PFSK-1 (cell line): ENCODE measurements at regions not wholly inside any gene's neighbourhood (a gene's known extent, or its start where the extent isn't known, plus 50 kb on each side); places are given as distances from the start of the nearest gene placed in this dataset.

Experiments used
- FOXP2 ChIP-seq: optimal IDR thresholded peaks from 2 replicates; pipeline ENCODE3; 2011; ENCODE audit warnings: borderline replicate concordance, control low read depth, inconsistent platforms; ENCODE audit not compliant: insufficient read depth; ENCODE audit errors: extremely low read length, extremely low read depth
- POLR2AphosphoS5 ChIP-seq: IDR thresholded peaks from 2 replicates; pipeline ENCODE4 v1.6.1; 2012; ENCODE audit warnings: low read depth, mild to moderate bottlenecking, control low read depth, low read length, moderate library complexity
- SIN3A ChIP-seq: IDR thresholded peaks from 2 replicates; pipeline ENCODE4 v1.6.1; 2012; ENCODE audit warnings: mild to moderate bottlenecking, low read length, moderate library complexity, borderline replicate concordance; ENCODE audit not compliant: insufficient read depth
- TAF1 ChIP-seq: IDR thresholded peaks from 2 replicates; pipeline ENCODE4 v1.6.1; 2012; ENCODE audit warnings: low read length, control low read depth, borderline replicate concordance; ENCODE audit not compliant: insufficient read depth
- TF ChIP-seq, protein P1 (sequence below), 2 experiments: IDR thresholded peaks; 2 replicates each; pipeline versions ENCODE4 v1.6.1 to v1.8.0; 2011 to 2012; ENCODE audit warnings: low read depth in 2 of 2, low read length in 2 of 2, control low read depth in 1 of 2, inconsistent platforms in 1 of 2, mild to moderate bottlenecking in 1 of 2, moderate library complexity in 1 of 2; ENCODE audit not compliant: insufficient read depth in 1 of 2

DNA sequence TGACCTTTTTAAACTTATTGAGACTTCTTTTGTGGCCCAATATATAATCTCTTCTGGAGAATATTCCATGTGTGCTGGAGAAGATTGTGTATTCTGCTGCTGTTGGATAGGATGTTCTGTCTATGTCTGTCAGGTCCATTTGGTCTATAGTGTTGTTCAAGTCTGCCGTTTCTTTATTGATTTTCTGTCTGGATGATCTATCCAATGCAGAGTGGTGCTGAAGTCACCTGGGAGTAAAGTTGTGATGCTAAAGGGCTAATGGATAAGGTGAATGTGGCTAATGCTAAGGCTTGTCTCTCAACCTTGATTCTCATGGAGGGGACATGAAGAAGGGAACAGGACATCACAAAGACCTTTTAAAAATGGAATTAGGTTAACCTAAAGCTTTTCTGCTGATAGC lies 72.0 kb upstream of the AP1S2 start:
- TF ChIP-seq FOXP2 (no peak), SIN3A (no peak)
- TF ChIP-seq, protein P1, sequence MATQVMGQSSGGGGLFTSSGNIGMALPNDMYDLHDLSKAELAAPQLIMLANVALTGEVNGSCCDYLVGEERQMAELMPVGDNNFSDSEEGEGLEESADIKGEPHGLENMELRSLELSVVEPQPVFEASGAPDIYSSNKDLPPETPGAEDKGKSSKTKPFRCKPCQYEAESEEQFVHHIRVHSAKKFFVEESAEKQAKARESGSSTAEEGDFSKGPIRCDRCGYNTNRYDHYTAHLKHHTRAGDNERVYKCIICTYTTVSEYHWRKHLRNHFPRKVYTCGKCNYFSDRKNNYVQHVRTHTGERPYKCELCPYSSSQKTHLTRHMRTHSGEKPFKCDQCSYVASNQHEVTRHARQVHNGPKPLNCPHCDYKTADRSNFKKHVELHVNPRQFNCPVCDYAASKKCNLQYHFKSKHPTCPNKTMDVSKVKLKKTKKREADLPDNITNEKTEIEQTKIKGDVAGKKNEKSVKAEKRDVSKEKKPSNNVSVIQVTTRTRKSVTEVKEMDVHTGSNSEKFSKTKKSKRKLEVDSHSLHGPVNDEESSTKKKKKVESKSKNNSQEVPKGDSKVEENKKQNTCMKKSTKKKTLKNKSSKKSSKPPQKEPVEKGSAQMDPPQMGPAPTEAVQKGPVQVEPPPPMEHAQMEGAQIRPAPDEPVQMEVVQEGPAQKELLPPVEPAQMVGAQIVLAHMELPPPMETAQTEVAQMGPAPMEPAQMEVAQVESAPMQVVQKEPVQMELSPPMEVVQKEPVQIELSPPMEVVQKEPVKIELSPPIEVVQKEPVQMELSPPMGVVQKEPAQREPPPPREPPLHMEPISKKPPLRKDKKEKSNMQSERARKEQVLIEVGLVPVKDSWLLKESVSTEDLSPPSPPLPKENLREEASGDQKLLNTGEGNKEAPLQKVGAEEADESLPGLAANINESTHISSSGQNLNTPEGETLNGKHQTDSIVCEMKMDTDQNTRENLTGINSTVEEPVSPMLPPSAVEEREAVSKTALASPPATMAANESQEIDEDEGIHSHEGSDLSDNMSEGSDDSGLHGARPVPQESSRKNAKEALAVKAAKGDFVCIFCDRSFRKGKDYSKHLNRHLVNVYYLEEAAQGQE (IDR thresholded peaks at IDR 0.05; ENCODE audit: insufficient read depth in 1 of 2, low read depth in 2 of 2, low read length in 2 of 2): 0 out of 4 replicates have a peak, but pooled peaks of 1 of the 2 experiments have one; percentile 42

DNA sequence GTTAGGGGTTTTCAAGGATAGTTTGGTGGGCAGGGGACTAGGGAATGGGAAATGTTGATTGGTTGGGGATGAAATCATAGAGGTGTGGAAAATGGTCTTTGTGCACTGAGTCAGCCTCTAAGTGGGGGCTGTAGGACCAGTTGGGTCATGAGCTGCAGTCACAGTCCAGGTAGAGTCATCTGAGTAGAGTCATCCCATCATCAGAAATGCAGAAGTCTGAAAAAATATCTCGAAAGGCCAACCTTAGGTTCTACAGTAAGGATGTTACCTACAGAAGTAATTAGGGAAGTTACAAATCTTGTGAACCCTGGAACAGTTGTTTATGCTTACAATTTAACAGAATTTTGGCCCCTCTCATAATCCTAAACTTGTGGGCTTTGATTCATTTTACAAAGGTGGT lies 63.4 kb upstream of the AP1S2 start:
- TF ChIP-seq FOXP2: no peak
- no peak for TF ChIP-seq TAF1
- TF ChIP-seq SIN3A: no peak
- no peak for TF ChIP-seq POLR2AphosphoS5
- TF ChIP-seq, protein P1 (IDR thresholded peaks at IDR 0.05; ENCODE audit: insufficient read depth in 1 of 2, low read depth in 2 of 2, low read length in 2 of 2): no peak

DNA sequence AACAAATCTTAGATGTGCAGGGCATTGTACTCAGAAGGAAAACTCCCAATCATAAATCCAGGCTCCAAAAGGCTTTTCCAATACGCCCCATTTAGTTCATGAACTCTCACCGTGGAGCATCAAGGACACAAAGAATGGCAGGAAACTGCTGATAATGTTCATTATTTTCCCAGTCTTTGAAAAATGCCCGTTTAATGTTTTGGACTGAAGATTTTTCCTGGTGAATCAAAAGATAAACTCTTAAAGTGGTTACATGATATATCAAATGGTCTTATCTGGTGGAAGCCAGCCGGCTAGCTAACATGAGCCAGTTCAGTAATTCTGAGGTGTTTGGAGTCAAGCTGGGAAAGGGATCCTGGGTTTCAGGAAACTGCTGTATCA lies 62.1 kb upstream of the AP1S2 start:
- no peak for TF ChIP-seq POLR2AphosphoS5
- TF ChIP-seq, protein P1 (IDR thresholded peaks at IDR 0.05; ENCODE audit: insufficient read depth in 1 of 2, low read depth in 2 of 2, low read length in 2 of 2): no peak
- TF ChIP-seq FOXP2: no peak
- TF ChIP-seq SIN3A: no peak
- TF ChIP-seq TAF1: no peak

DNA sequence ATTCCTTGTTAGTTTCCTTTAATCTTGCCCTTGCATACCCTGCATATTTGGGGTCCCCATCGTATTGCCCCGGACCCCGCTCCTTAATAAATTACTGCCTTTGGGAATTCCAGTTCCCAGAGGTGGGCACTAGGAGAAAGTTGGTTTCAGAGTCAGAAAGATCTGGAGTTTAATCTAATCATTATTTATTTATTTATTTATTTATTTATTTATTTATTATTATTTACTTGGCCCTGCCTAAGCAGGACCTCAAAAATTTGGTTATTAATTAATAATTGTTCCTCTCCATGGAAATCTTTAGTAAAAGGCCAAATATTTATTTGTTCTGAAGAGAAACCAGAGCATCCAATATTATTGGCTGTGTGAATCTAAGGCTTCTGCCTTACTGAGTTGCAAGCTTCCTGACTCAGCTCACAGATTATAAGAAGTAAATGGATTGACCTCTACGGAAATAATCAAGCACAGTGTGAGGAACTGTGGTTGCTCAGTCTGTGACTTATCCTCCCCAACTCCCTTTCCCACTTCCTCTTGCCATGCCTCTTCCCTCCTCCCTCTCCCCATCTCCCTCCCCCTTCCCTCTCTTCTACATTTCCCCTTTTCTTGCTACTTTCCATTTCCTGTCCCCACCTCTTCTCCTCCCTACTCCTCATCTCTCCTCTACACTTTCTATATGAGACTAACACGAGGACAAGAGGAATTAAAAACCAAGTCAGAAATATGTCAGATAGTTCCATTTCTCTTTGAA lies 61.5 kb upstream of the AP1S2 start:
- TF ChIP-seq, protein P1 (IDR thresholded peaks at IDR 0.05; ENCODE audit: insufficient read depth in 1 of 2, low read depth in 2 of 2, low read length in 2 of 2): no peak
- TF ChIP-seq FOXP2 (no peak), SIN3A (no peak), TAF1 (no peak), POLR2AphosphoS5 (no peak)

DNA sequence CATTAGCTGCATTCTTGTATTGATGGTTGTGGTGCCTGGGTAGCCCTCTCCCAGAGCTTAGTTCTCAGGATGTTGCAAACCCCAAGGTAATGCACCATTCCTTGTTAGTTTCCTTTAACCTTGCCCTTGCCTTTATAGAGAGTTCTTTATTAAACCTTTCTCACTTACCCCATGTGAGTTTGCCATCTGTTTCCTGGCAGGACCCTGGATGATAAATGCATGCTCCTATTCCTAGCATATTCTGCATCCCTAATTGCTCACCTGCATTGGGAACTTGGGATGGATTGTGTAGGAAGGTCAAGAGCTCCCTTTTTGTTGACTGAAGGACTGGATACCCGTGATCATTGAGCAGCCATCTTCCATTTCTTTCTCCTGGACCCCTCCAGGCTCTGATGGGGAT lies 59.9 kb upstream of the AP1S2 start:
- TF ChIP-seq, protein P1 (IDR thresholded peaks at IDR 0.05; ENCODE audit: insufficient read depth in 1 of 2, low read depth in 2 of 2, low read length in 2 of 2): no peak
- no peak for TF ChIP-seq TAF1
- no peak for TF ChIP-seq SIN3A
- no peak for TF ChIP-seq POLR2AphosphoS5
- no peak for TF ChIP-seq FOXP2
